Vagina (tissue), 2 donors: ENCODE measurements at regions not wholly inside any gene's neighbourhood (a gene's known extent, or its start where the extent isn't known, plus 50 kb on each side); places are given as distances from the start of the nearest gene placed in this dataset.

Experiments used
- DNase-seq, 2 donors: peaks; one replicate each; pipeline ENCODE4 v3.0.0-alpha.2; 2017; ENCODE audit errors: extremely low spot score in 2 of 2
- H3K27ac ChIP-seq: fragments of 200-600 bp; sonication (generic); one replicate; pipeline ENCODE4 v1.5.1; 2019
- H3K27me3 ChIP-seq: fragments of 200-600 bp; sonication (generic); one replicate; pipeline ENCODE4 v1.5.1; 2019
- H3K36me3 ChIP-seq, 2 donors: fragments of 200-600 bp; sonication (generic); one replicate each; pipeline ENCODE4 v1.5.1; 2017 to 2019
- H3K4me1 ChIP-seq: fragments of 200-600 bp; sonication (generic); one replicate; pipeline ENCODE4 v1.5.1; 2019
- H3K4me3 ChIP-seq, 2 donors: fragments of 200-600 bp; sonication (generic); 1 replicate in 1 of 2; 2 replicates in 1 of 2; pipeline ENCODE4 v1.5.1; 2016 to 2019
- H3K9me3 ChIP-seq: fragments of 200-600 bp; sonication (generic); one replicate; pipeline ENCODE4 v1.5.1; 2019
- CTCF ChIP-seq, 3 experiments: fragments of 450-650 bp in 2 of 3; fragments of 200-600 bp in 1 of 3; sonication (generic) in 1 of 3; IDR thresholded peaks; one replicate each; pipeline ENCODE4 v1.5.1; 2017 to 2019; ENCODE audit warnings: antibody characterized with exemption in 3 of 3, mild to moderate bottlenecking in 2 of 3, moderate library complexity in 2 of 3
- POLR2A ChIP-seq, 2 donors: fragments of 450-650 bp; IDR thresholded peaks; one replicate each; pipeline ENCODE4 v1.6.1; 2017; ENCODE audit warnings: antibody characterized with exemption in 2 of 2, mild to moderate bottlenecking in 2 of 2, moderate library complexity in 2 of 2
- POLR2AphosphoS5 ChIP-seq, 2 donors: sonication (generic); formaldehyde crosslinking; IDR thresholded peaks; one replicate each; pipeline ENCODE4 v1.9.0; 2017; ENCODE audit warnings: antibody characterized with exemption in 2 of 2, mild to moderate bottlenecking in 2 of 2, low read depth in 1 of 2; ENCODE audit not compliant: insufficient read depth in 1 of 2
- intact Hi-C: fragments of 100-400 bp; cut with DNase I; formaldehyde crosslinking; loops from one replicate; pipeline ENCODE4 v1.15.1; 2023

DNA sequence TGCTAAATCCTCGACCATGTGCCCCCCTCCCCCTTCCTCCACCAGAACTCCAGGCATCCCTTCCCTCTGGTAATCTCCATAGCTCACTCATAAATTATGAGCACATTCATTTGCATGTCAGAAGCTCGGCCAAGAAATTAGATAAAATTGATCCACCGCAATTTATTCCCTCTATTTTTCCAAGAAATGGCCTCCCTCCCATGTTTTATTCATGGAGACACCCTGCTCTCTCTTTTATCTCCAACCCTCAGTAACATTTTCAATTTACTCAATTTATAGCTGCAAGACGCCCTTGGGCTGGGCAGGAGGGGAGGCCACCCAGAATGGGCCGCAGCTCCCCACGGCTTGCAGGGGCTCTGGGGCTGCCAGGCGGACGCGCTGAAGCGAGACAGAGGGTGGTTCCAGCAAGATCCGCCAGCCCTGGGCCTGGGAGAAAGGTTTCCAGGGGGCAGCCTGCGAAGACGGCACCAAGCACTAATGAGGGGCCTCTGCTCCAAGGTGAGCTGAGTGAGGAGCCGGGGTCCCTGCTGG lies 54.7 kb upstream of the ZNF423 start:
- DNase-seq, result no peak
- no peak for TF ChIP-seq POLR2A (IDR thresholded peaks at IDR 0.05)
- TF ChIP-seq POLR2AphosphoS5 (IDR thresholded peaks at IDR 0.05; ENCODE audit: insufficient read depth in 1 of 2, low read depth in 1 of 2), result no peak
- no peak for TF ChIP-seq CTCF (IDR thresholded peaks at IDR 0.05)
- Histone ChIP-seq H3K27ac (no peak overlapping the region), H3K36me3 (no peaks in the 10 kb centered on the region), H3K4me1 (no peaks in the 10 kb centered on the region), H3K4me3 (no peak overlapping the region), H3K27me3 (no peaks in the 10 kb centered on the region), H3K9me3 (no peaks in the 10 kb centered on the region)
- intact Hi-C loops, result no loop called here

GRCh38 chr16:49911430-49911829 lies 55.5 kb upstream of the ZNF423 start:
- Histone ChIP-seq H3K27ac (no peak overlapping the region), H3K27me3 (no peaks in the 10 kb centered on the region), H3K4me3 (no peak overlapping the region), H3K4me1 (no peaks in the 10 kb centered on the region), H3K36me3 (no peaks in the 10 kb centered on the region), H3K9me3 (no peaks in the 10 kb centered on the region)
- no peak for DNase-seq
- intact Hi-C loops, result no loop called here
- TF ChIP-seq POLR2AphosphoS5 (IDR thresholded peaks at IDR 0.05; ENCODE audit: insufficient read depth in 1 of 2, low read depth in 1 of 2) (no peak), CTCF (IDR thresholded peaks at IDR 0.05) (no peak), POLR2A (IDR thresholded peaks at IDR 0.05) (no peak)

DNA sequence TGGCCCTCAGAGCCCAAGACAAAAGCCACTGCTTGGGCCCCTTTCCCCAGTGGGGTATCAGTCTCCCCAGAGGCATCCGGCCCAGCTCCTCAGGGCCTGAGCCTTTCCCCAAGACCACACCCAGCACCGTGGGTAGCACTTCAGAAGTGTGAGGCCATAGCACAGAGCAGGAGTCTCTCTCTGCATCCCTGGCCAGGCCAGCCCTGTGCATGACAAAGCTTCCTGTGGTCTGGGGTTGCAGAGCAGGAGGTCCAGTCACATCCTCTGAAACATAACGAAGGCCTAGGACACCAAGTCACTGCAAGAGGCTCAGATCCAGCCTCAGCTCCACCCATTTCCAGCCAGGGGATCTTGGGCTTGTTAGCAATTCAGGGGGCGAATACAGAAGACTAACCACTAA lies 56.8 kb upstream of the ZNF423 start:
- TF ChIP-seq CTCF (IDR thresholded peaks at IDR 0.05) (no peak), POLR2AphosphoS5 (IDR thresholded peaks at IDR 0.05; ENCODE audit: insufficient read depth in 1 of 2, low read depth in 1 of 2) (no peak), POLR2A (IDR thresholded peaks at IDR 0.05) (no peak)
- no peaks in the 10 kb centered on the region for H3K27me3 ChIP-seq
- H3K9me3 ChIP-seq, result no peaks in the 10 kb centered on the region
- intact Hi-C loops, result no loop called here
- no peaks in the 10 kb centered on the region for H3K4me1 ChIP-seq
- no peak overlapping the region for H3K4me3 ChIP-seq
- no peaks in the 10 kb centered on the region for H3K36me3 ChIP-seq
- no peak for DNase-seq
- no peak overlapping the region for H3K27ac ChIP-seq

- Histone ChIP-seq H3K36me3 (no peaks in the 10 kb centered on the region), H3K27me3 (no peaks in the 10 kb centered on the region), H3K27ac (no peak overlapping the region), H3K4me1 (no peaks in the 10 kb centered on the region), H3K4me3 (no peak overlapping the region), H3K9me3 (no peaks in the 10 kb centered on the region)
- DNase-seq, result no peak
- intact Hi-C loops, result no loop called here
- TF ChIP-seq CTCF (IDR thresholded peaks at IDR 0.05) (no peak), POLR2AphosphoS5 (IDR thresholded peaks at IDR 0.05; ENCODE audit: insufficient read depth in 1 of 2, low read depth in 1 of 2) (no peak), POLR2A (IDR thresholded peaks at IDR 0.05) (no peak)
Observed at GRCh38 chr16:49913720-49914119, 57.8 kb upstream of the ZNF423 start.

DNA sequence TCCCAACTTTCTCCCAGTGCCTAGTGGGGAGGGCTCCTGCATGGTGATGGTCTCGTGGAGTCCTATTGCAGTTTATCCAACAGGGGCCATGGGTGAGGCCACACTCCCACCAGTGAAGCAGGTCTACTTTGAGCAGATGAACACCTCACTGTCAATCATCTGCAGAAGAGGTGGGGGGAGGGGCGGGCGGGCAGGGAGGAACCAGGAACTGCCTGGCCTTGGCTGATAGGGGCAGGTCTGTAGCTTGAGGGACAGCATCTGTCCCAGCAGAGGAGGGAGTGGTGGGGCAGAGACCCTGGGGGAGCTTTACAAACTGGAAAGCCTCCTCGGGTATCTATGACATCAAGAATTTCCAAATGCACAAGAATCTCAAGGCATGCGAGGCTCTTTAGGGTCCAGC lies 58.7 kb upstream of the ZNF423 start:
- intact Hi-C loops, result no loop called here
- Histone ChIP-seq H3K27ac (no peak overlapping the region), H3K27me3 (no peaks in the 10 kb centered on the region), H3K4me1 (no peaks in the 10 kb centered on the region), H3K36me3 (no peaks in the 10 kb centered on the region), H3K9me3 (no peaks in the 10 kb centered on the region), H3K4me3 (no peak overlapping the region)
- no peak for TF ChIP-seq CTCF (IDR thresholded peaks at IDR 0.05)
- TF ChIP-seq POLR2A (IDR thresholded peaks at IDR 0.05), result no peak
- no peak for TF ChIP-seq POLR2AphosphoS5 (IDR thresholded peaks at IDR 0.05; ENCODE audit: insufficient read depth in 1 of 2, low read depth in 1 of 2)
- no peak for DNase-seq
